ENCODE measurements at regions not wholly inside any gene's neighbourhood (a gene's known extent, or its start where the extent isn't known, plus 50 kb on each side); places are given as distances from the start of the nearest gene placed in this dataset.

GRCh38 chr11:121814962-121815361 lies 301.1 kb downstream of the BLID start:
- WGBS, 4 donors, result 33 to 50% (median 38%) methylated on average over 1 of the region's 1 CpG
- H3K36me3 ChIP-seq (replicated peaks in 1 of 2), result no peaks in the 10 kb centered on the region
- peak in 2 of 7 donors; percentile 7 to 27 for DNase-seq
- peaks cover 0 to 7% (median 0%) of the 10 kb centered on the region in 3 donors for H3K9me3 ChIP-seq (replicated peaks in 1 of 3)
- no peak overlapping the region for H3K4me3 ChIP-seq
- TF ChIP-seq POLR2A (IDR thresholded peaks at IDR 0.05), result no peak
- TF ChIP-seq CTCF (IDR thresholded peaks at IDR 0.05), result no peak
- H3K27me3 ChIP-seq, result no peaks in the 10 kb centered on the region
- H3K27ac ChIP-seq, result no peak overlapping the region
- H3K4me1 ChIP-seq (replicated peaks in 1 of 2), result no peaks in the 10 kb centered on the region
- intact Hi-C loops (cut with DNase I), result no loop called here

DNA sequence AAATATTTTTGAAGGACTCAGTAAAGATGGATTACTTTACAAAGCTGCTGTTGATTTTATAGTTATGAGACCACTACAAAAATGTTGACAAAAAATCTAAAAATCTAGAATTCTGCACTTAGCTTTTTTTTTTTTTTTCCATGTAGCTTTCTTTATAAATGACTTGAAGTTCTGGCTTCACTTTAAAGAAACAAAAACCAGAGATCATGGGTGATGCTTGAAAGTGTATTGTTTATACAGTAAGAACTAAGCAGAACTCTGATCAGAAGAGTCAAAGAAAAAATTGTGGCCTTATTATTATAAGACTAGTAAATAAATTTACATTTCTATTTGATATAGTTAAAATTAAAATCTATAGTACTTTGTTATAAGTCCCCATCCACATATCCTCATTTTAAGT lies 301.7 kb downstream of the BLID start:
- Histone ChIP-seq H3K4me1 (replicated peaks in 1 of 2) (no peaks in the 10 kb centered on the region), H3K27me3 (no peaks in the 10 kb centered on the region), H3K4me3 (no peak overlapping the region), H3K27ac (no peak overlapping the region), H3K36me3 (replicated peaks in 1 of 2) (no peaks in the 10 kb centered on the region), H3K9me3 (replicated peaks in 1 of 3) (peaks cover 0 to 7% (median 0%) of the 10 kb centered on the region in 3 donors)
- no peak for DNase-seq
- intact Hi-C loops (cut with DNase I), result no loop called here
- no peak for TF ChIP-seq CTCF (IDR thresholded peaks at IDR 0.05)
- TF ChIP-seq POLR2A (IDR thresholded peaks at IDR 0.05), result no peak

DNA sequence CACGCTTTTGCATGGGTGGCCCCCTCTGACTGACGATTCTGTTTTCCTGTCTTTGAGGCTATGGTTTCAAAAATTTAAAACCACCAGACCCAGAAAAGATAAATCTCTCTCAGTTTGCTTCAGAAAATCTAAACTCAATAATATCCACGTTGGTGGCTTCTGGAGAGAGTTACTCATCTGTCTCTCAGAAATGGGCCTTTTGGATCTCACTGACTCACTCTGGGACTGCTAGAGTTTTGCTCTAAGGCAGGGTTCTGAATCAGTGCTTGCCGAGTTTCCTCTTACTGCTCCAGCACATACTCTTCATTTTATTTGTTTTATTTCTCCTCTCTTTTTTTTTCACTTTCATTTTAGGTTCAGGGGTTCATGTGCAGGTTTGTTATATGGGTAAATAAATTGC lies 305.7 kb downstream of the BLID start:
- no peak for DNase-seq
- Histone ChIP-seq H3K4me1 (replicated peaks in 1 of 2) (no peaks in the 10 kb centered on the region), H3K27ac (no peak overlapping the region), H3K27me3 (no peaks in the 10 kb centered on the region), H3K4me3 (no peak overlapping the region), H3K36me3 (replicated peaks in 1 of 2) (no peaks in the 10 kb centered on the region), H3K9me3 (replicated peaks in 1 of 3) (peaks cover 0 to 7% (median 0%) of the 10 kb centered on the region in 3 donors)
- TF ChIP-seq POLR2A (IDR thresholded peaks at IDR 0.05) (no peak), CTCF (IDR thresholded peaks at IDR 0.05) (no peak)
- 51 to 56% (median 54%) methylated on average over 4 of the region's 4 CpGs for WGBS, 4 donors
- intact Hi-C loops (cut with DNase I), result no loop called here

DNA sequence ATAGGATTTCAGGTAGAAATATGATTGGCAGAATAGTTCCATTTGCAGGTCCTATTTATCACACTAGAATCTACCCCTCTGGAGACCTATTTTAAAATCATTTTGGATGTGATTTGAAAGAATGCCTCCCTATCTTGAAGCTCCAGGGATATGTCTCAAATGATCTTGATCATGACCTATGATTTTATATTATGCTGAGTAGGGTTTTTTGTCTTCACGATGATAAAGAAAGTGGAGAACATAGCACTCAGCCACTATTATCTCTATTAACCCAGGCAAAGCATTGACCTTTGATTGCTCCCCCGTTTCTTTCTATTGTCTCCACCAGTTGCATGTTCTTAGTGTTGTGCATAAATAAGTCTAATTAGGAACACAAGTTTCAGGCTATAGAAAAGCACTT lies 307.9 kb downstream of the BLID start:
- no peaks in the 10 kb centered on the region for H3K4me1 ChIP-seq (replicated peaks in 1 of 2)
- no peak overlapping the region for H3K27ac ChIP-seq
- no peak for DNase-seq
- no peak overlapping the region for H3K4me3 ChIP-seq
- no peaks in the 10 kb centered on the region for H3K36me3 ChIP-seq (replicated peaks in 1 of 2)
- peaks cover 0 to 7% (median 0%) of the 10 kb centered on the region in 3 donors for H3K9me3 ChIP-seq (replicated peaks in 1 of 3)
- H3K27me3 ChIP-seq, result no peaks in the 10 kb centered on the region
- no peak for TF ChIP-seq POLR2A (IDR thresholded peaks at IDR 0.05)
- TF ChIP-seq CTCF (IDR thresholded peaks at IDR 0.05), result no peak
- intact Hi-C loops (cut with DNase I), result no loop called here
- 73 to 80% (median 76%) methylated on average over 2 of the region's 2 CpGs for WGBS, 4 donors

Data from adrenal gland (tissue), 9 donors.